K562 (cell line): ENCODE measurements at regions not wholly inside any gene's neighbourhood (a gene's known extent, or its start where the extent isn't known, plus 50 kb on each side); places are given as distances from the start of the nearest gene placed in this dataset.

Experiments
- AFF4 ChIP-seq: sonication (generic); formaldehyde crosslinking; IDR thresholded peaks from 2 replicates; pipeline ENCODE4 v1.8.0; 2023; ENCODE audit warnings: mild to moderate bottlenecking, missing genetic modification reagents
- CBX5 ChIP-seq: IDR thresholded peaks from 2 replicates; pipeline ENCODE4 v1.6.1; 2014; ENCODE audit warnings: low read depth, borderline replicate concordance
- E2F4 ChIP-seq: sonication (generic); formaldehyde crosslinking; IDR thresholded peaks from 2 replicates; pipeline ENCODE4 v1.8.0; 2022; ENCODE audit warnings: mild to moderate bottlenecking, low read depth, missing genetic modification reagents
- FOXJ3 ChIP-seq: sonication (generic); formaldehyde crosslinking; IDR thresholded peaks from 2 replicates; pipeline ENCODE4 v1.4.0; 2020; ENCODE audit warnings: mild to moderate bottlenecking, missing genetic modification reagents
- GABPB1 ChIP-seq: sonication (generic); formaldehyde crosslinking; IDR thresholded peaks from 2 replicates; pipeline ENCODE4 v1.8.0; 2022; ENCODE audit warnings: mild to moderate bottlenecking, missing genetic modification reagents
- HDAC2 ChIP-seq: fragments of 450-650 bp; IDR thresholded peaks from 2 replicates; pipeline ENCODE4 v1.6.1; 2016; ENCODE audit warnings: mild to moderate bottlenecking
- MBD2 ChIP-seq: sonication (generic); IDR thresholded peaks from 2 replicates; pipeline ENCODE4 v1.6.1; 2016; ENCODE audit warnings: low read depth, borderline replicate concordance
- NCOR1 ChIP-seq: fragments of 450-650 bp; IDR thresholded peaks from 2 replicates; pipeline ENCODE4 v1.6.1; 2016; ENCODE audit warnings: mild to moderate bottlenecking, moderate library complexity
- NR4A1 ChIP-seq, 2 experiments: fragments of 250-450 bp in 1 of 2; fragments of 450-650 bp in 1 of 2; sonication (Bioruptor Pico) in 1 of 2; IDR thresholded peaks; 2 replicates each; pipeline versions ENCODE4 v1.4.0 to v1.6.1; 2016 to 2020; ENCODE audit warnings: mild to moderate bottlenecking in 2 of 2, missing compliant biosample characterization in 1 of 2, missing genetic modification characterization in 1 of 2, moderate library complexity in 1 of 2
- PCBP2 ChIP-seq: fragments of 200-400 bp; formaldehyde crosslinking; IDR thresholded peaks from 2 replicates; pipeline ENCODE4 v1.6.1; 2018; ENCODE audit warnings: low read length, low read depth, mild to moderate bottlenecking, moderate library complexity; ENCODE audit not compliant: poor library complexity, severe bottlenecking
- PRPF4 ChIP-seq: fragments of 200-400 bp; formaldehyde crosslinking; IDR thresholded peaks from one replicate; pipeline ENCODE4 v1.6.1; 2017; ENCODE audit warnings: low read length, low read depth, mild to moderate bottlenecking; ENCODE audit not compliant: insufficient read depth, poor library complexity, severe bottlenecking
- SFPQ ChIP-seq: fragments of 200-400 bp; formaldehyde crosslinking; IDR thresholded peaks from 2 replicates; pipeline ENCODE4 v1.6.1; 2017; ENCODE audit warnings: mild to moderate bottlenecking, low read depth, low read length, moderate library complexity
- SLC30A9 ChIP-seq: fragments of 250-450 bp; sonication (Bioruptor Pico); IDR thresholded peaks from 2 replicates; pipeline ENCODE4 v1.8.0; 2022; ENCODE audit warnings: mild to moderate bottlenecking, moderate library complexity
- SP2 ChIP-seq: IDR thresholded peaks from 2 replicates; pipeline ENCODE4 v1.6.1; 2011; ENCODE audit warnings: mild to moderate bottlenecking, low read depth, low read length, moderate library complexity; ENCODE audit not compliant: poor library complexity, severe bottlenecking; ENCODE audit errors: extremely low read depth
- ZNF197 ChIP-seq: fragments of 200-800 bp; sonication (Bioruptor generic); IDR thresholded peaks from 2 replicates; pipeline ENCODE4 v1.6.1; 2016; ENCODE audit warnings: low read depth, missing genetic modification characterization, missing compliant biosample characterization
- ZNF518B ChIP-seq: fragments of 250-450 bp; sonication (Bioruptor Pico); IDR thresholded peaks from 2 replicates; pipeline ENCODE4 v1.5.0; 2021; ENCODE audit warnings: mild to moderate bottlenecking, moderate library complexity
- ZNF76 ChIP-seq: fragments of 250-450 bp; sonication (Bioruptor Pico); IDR thresholded peaks from 2 replicates; pipeline ENCODE4 v1.4.0; 2020; ENCODE audit warnings: mild to moderate bottlenecking, moderate library complexity, borderline replicate concordance

- TF ChIP-seq ZNF518B (CRISPR knock-in tag) (no peak), FOXJ3 (CRISPR knock-in tag) (peak; percentile 38; the same call in 1 of the 2 replicates), E2F4 (no peak), ZNF197 (no peak), PCBP2 (no peak), SLC30A9 (CRISPR knock-in tag) (no peak), HDAC2 (peak; percentile 75; the same call in 1 of the 2 replicates), SFPQ (no peak), ZNF76 (CRISPR knock-in tag) (no peak), CBX5 (no peak), PRPF4 (no peak), MBD2 (no peak), AFF4 (CRISPR knock-in tag) (no peak), GABPB1 (no peak), SP2 (no peak), NR4A1 (CRISPR knock-in tag; IDR thresholded peaks at IDR 0.05) (no peak), NR4A1 (tag; IDR thresholded peaks at IDR 0.05) (no peak), NCOR1 (peak; percentile 93)
Measured at GRCh38 chr12:28135801-28136439, 54.3 kb upstream of the CCDC91 start (continued).
